Activated naive CD8-positive, alpha-beta T cell treated with anti-CD3 and anti-CD28 coated beads, Interleukin-2, amount 10 ng/mL, durations not matched to agents 7 days and 5 days (primary cell): ENCODE measurements at regions not wholly inside any gene's neighbourhood (a gene's known extent, or its start where the extent isn't known, plus 50 kb on each side); places are given as distances from the start of the nearest gene placed in this dataset.

Experiments
- ATAC-seq: fragments of 150-1000 bp; cut with Tn5 transposase; one replicate; pipeline ENCODE4 v1.10.0; 2021; ENCODE audit warnings: low read depth, moderate library complexity
- POLR2A ChIA-PET: fragments of 350-600 bp; sonication (Branson Sonifier 250); formaldehyde crosslinking; loops from one replicate; lab custom pipeline; 2021; ENCODE audit warnings: antibody characterized with exemption; lab: Charles Lee
- DNase-seq: peaks from one replicate; pipeline ENCODE4 v3.0.0; 2021
- H3K27ac Mint-ChIP-seq: one replicate; pipeline ENCODE4 v1.8.0; 2022; ENCODE audit warnings: mild to moderate bottlenecking, mixed read lengths
- H3K27me3 Mint-ChIP-seq: one replicate; pipeline ENCODE4 v1.8.0; 2022; ENCODE audit warnings: mild to moderate bottlenecking, moderate library complexity, mixed read lengths
- H3K36me3 Mint-ChIP-seq: one replicate; pipeline ENCODE4 v1.8.0; 2021; ENCODE audit warnings: mild to moderate bottlenecking, mixed read lengths
- H3K4me1 Mint-ChIP-seq: one replicate; pipeline ENCODE4 v1.8.0; 2021; ENCODE audit warnings: mixed read lengths
- H3K4me3 Mint-ChIP-seq: one replicate; pipeline ENCODE4 v1.8.0; 2022; ENCODE audit warnings: mild to moderate bottlenecking, moderate library complexity, mixed read lengths
- H3K9me3 Mint-ChIP-seq: one replicate; pipeline ENCODE4 v1.8.0; 2021; ENCODE audit warnings: mixed read lengths

GRCh38 chr1:192100686-192101468 lies 57.4 kb upstream of the RGS18 start:
- Mint-ChIP-seq H3K27me3 (no peaks in the 10 kb centered on the region), H3K4me1 (no peaks in the 10 kb centered on the region), H3K27ac (no peak overlapping the region), H3K9me3 (no peaks in the 10 kb centered on the region), H3K36me3 (no peaks in the 10 kb centered on the region), H3K4me3 (no peak overlapping the region)
- DNase-seq (no peak), ATAC-seq (no peak)
- POLR2A ChIA-PET = no interaction called here

GRCh38 chr1:192104128-192104527 lies 54.1 kb upstream of the RGS18 start:
- ATAC-seq = no peak
- Mint-ChIP-seq H3K9me3 (no peaks in the 10 kb centered on the region), H3K4me1 (no peaks in the 10 kb centered on the region), H3K4me3 (no peak overlapping the region), H3K36me3 (no peaks in the 10 kb centered on the region), H3K27me3 (no peaks in the 10 kb centered on the region), H3K27ac (no peak overlapping the region)
- POLR2A ChIA-PET = no interaction called here
- no peak for DNase-seq

GRCh38 chr1:192104852-192105251 lies 53.4 kb upstream of the RGS18 start:
- DNase-seq (no peak), ATAC-seq (no peak)
- POLR2A ChIA-PET = no interaction called here
- Mint-ChIP-seq H3K9me3 (no peaks in the 10 kb centered on the region), H3K27ac (no peak overlapping the region), H3K4me1 (no peaks in the 10 kb centered on the region), H3K4me3 (no peak overlapping the region), H3K27me3 (no peaks in the 10 kb centered on the region), H3K36me3 (no peaks in the 10 kb centered on the region)

GRCh38 chr1:192108161-192108560 lies 50.1 kb upstream of the RGS18 start:
- H3K4me3 Mint-ChIP-seq = no peak overlapping the region
- no peaks in the 10 kb centered on the region for H3K36me3 Mint-ChIP-seq
- no peaks in the 10 kb centered on the region for H3K27me3 Mint-ChIP-seq
- ATAC-seq = no peak
- no peaks in the 10 kb centered on the region for H3K4me1 Mint-ChIP-seq
- no peaks in the 10 kb centered on the region for H3K9me3 Mint-ChIP-seq
- no peak overlapping the region for H3K27ac Mint-ChIP-seq
- no peak for DNase-seq
- POLR2A ChIA-PET = no interaction called here
